C4-2B (cell line): ENCODE measurements at regions not wholly inside any gene's neighbourhood (a gene's known extent, or its start where the extent isn't known, plus 50 kb on each side); places are given as distances from the start of the nearest gene placed in this dataset.

Experiments used
- H3K27ac ChIP-seq: fragments of 450-650 bp; 2 replicates; pipeline ENCODE4 v1.5.1; 2017
- ZFX ChIP-seq: fragments of 450-650 bp; IDR thresholded peaks from 2 replicates; pipeline ENCODE4 v1.6.1; 2017
- TF ChIP-seq, protein P1 (sequence below): fragments of 450-650 bp; conservative IDR thresholded peaks from 2 replicates; pipeline ENCODE4 v1.5.1; 2017; ENCODE audit warnings: mild to moderate bottlenecking

DNA sequence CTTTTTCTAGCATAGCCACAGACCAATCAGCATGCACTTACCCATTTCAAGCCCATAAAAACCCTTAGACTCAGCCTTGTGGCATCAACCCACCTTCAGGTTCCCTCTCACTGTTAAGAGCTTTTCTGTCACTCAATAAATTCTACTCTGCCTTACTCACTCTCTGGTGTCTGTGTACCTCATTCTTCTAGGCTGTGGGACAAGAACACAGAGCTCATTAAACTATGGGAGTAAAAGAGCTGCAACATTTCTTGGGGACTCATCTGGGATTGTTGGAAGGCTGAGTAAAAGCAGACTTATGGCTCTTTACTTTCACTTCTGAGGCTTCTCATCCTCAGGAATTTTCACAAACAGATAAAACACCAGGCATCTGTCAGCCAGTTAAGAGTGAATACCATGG is 879.3 kb downstream of the ROBO2 start:
- no peak overlapping the region for H3K27ac ChIP-seq
- TF ChIP-seq, protein P1, sequence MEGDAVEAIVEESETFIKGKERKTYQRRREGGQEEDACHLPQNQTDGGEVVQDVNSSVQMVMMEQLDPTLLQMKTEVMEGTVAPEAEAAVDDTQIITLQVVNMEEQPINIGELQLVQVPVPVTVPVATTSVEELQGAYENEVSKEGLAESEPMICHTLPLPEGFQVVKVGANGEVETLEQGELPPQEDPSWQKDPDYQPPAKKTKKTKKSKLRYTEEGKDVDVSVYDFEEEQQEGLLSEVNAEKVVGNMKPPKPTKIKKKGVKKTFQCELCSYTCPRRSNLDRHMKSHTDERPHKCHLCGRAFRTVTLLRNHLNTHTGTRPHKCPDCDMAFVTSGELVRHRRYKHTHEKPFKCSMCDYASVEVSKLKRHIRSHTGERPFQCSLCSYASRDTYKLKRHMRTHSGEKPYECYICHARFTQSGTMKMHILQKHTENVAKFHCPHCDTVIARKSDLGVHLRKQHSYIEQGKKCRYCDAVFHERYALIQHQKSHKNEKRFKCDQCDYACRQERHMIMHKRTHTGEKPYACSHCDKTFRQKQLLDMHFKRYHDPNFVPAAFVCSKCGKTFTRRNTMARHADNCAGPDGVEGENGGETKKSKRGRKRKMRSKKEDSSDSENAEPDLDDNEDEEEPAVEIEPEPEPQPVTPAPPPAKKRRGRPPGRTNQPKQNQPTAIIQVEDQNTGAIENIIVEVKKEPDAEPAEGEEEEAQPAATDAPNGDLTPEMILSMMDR, result no peak
- TF ChIP-seq ZFX, result no peak

DNA sequence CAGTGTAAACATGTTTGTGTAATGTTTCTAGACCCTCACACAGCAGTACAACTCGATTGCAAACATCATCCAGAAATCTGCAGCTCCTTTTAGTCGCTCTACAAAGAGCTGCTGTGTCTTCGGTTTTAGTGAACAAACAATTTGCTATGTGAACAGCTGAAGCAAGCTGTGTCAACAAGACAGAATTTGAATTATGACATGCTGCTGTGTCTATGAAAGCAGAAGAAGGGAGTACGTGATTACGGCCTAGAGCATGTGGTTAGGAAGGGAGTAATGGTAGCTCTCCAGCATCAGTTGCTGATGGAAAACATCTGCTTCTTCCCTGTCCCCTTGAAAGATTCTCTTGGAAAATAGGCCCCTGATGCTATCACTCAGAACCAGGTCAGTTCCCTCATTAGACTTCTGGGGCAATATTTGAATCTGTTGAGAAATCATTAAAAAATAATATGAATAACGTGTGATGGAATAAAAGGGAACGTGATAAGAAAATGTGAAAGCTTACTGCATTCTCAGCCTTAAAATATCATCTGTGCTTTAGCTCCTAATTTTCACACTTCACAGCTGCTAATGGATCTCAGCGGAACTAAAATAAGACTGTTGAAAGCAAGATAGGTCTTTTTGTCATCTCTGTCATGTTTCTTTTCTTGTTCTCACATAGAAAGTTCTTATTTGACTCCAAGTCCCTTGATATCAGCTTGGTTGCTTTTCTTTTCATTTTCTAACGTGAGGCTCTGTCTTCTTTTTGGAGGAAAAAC is 891.5 kb downstream of the ROBO2 start:
- H3K27ac ChIP-seq, result no peak overlapping the region
- TF ChIP-seq, protein P1, result no peak
- TF ChIP-seq ZFX, result no peak

DNA sequence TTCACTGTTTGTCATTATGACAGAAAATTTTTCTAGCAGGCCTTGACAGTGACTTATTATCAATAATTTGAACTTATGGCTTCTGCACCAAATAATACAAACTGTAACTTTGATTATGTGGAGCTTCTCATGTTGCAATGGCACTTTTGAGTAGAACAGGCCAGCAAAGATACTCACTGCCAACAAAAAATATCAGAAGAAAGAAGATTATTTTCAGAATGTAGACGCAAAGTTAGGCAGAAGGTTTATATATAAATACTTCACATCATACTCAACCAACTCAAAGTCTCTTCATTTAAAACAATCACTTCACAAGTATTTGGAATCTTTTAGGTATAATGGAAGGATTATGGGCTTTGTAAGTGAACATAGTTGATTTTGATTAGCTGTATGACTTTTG is 893.0 kb downstream of the ROBO2 start:
- TF ChIP-seq, protein P1, result no peak
- TF ChIP-seq ZFX, result no peak
- H3K27ac ChIP-seq, result no peak overlapping the region

DNA sequence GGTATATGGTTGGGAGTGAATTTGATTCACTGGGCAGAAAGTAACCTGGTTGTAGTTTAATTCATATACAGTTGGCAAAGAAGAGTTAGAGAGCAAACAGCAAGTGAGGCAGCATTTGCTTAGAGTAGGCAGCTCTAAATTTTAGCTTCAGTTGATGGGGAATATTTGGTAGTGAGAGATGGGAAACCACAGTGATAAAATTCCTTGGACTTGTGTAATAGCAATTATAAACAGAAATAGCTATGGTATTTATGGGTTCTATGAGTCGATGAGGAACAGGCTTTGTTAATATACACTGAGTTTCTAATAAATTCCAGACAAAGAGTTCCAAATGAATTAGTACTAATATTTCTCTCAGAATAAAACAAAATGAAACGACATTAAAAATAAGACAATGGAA is 894.0 kb downstream of the ROBO2 start:
- H3K27ac ChIP-seq, result no peak overlapping the region
- TF ChIP-seq, protein P1, result no peak
- no peak for TF ChIP-seq ZFX

DNA sequence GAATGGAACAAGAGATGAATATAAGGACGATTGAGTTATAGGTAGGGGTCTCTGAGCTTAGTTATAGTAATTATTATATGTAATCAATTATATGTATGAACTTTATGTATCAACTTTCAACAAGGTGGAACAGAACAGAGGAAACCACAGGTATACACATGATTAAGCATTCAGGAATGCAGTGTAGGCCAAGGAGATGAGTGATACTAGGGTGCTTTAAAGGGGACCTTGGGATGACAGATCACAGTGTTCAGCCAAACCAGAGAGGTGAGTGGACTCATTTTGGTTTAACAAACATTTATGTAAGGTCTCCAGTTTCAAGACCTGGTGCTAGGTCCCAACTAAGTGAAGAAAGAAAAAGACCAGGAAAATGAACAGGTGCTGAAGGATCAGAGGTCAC is 895.5 kb downstream of the ROBO2 start:
- no peak overlapping the region for H3K27ac ChIP-seq
- TF ChIP-seq, protein P1, result no peak
- no peak for TF ChIP-seq ZFX

DNA sequence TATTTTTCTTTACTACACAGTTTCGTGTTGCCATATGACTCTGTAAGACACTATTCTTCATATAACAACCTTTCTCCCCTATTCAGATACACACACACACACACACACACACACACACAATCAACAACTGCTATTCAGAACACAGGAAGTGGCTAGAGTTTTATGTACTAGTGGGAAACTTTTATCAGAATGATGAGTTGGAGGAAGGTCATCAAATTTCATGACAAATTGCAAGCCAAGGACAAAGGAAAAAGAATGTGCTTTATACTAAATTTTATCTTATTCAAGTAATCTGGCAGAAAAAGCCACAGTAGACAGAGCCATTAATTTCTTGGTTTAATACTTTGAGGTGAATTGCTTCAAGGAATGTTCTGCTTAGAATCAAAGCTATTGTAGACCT is 899.8 kb downstream of the ROBO2 start:
- no peak for TF ChIP-seq ZFX
- TF ChIP-seq, protein P1, result no peak
- H3K27ac ChIP-seq, result no peak overlapping the region

DNA sequence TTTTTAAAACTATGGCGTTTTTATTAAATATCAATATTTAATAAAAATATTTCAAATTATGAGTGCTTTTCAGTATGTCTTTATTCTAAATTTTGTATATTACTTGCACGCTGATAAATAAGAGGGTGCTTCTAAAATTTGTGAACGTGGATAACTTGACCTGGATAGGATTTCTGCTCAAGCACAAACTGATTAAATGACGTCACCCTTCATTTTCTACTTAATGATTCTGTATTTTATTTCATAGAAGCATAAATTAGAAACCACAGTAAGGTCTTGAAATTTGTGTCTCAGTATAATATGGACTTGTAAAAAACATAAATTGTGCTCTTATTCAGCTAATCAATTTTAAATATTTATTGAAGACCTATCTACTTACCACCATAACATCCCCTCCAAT is 903.7 kb downstream of the ROBO2 start:
- TF ChIP-seq, protein P1, result no peak
- no peak for TF ChIP-seq ZFX
- H3K27ac ChIP-seq, result no peak overlapping the region
